Spleen (tissue), 7 donors: ENCODE measurements at regions not wholly inside any gene's neighbourhood (a gene's known extent, or its start where the extent isn't known, plus 50 kb on each side); places are given as distances from the start of the nearest gene placed in this dataset.

ENCODE experiments used
- POLR2AphosphoS5 ChIP-seq, 3 donors: sonication (generic); formaldehyde crosslinking; IDR thresholded peaks; one replicate each; pipeline ENCODE4 v1.5.1; 2017; ENCODE audit warnings: antibody characterized with exemption in 3 of 3
- TF ChIP-seq, protein P1 (sequence below), 11 experiments: fragments of 200-600 bp in 7 of 11; fragments of 450-650 bp in 4 of 11; sonication (generic) in 4 of 11; IDR thresholded peaks in 8 of 11; conservative IDR thresholded peaks in 3 of 11; 1 replicate in 7 of 11; 2 replicates in 4 of 11; pipeline versions ENCODE4 v1.4.0 to v1.8.0; 2016 to 2021; ENCODE audit warnings: antibody characterized with exemption in 11 of 11, inconsistent platforms in 4 of 11, mild to moderate bottlenecking in 1 of 11
- donor health status: DM: no; HTN: no; CAD: no; lungs with moderate emphysema.
- donor health status: DM: no; HTN: no; CAD: no.
- donor health status: DM: no; HTN: no; CAD: no.

DNA sequence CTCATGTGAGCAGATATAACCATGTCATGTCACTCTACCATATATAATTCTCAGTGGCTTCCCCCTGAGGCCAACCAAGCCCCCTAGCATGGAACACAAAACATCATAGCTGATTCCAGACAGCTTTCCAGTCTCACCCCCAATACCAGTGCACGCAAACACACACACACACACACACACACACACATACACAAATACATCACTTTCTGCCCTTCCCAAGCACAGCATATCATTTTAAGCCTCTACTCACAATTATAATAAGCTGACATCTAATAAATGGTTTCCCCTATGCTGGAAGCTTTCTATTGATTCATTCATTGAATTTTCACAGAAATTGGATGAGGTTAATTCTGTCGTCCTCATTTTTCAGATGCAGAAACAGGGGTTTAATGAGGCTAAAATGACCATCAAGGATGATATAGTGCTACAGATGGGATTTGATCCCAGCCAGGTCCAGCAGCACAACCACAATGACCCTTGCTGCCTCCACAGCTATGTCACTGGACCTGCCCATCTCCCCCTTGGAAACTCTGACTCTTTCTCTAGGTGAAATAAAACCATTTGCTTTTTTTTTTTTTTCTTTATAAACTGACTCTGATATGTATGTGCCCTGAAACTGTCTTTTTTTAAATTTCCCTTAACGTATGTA, 131.1 kb downstream of the TMEM114 start:
- TF ChIP-seq, protein P1, sequence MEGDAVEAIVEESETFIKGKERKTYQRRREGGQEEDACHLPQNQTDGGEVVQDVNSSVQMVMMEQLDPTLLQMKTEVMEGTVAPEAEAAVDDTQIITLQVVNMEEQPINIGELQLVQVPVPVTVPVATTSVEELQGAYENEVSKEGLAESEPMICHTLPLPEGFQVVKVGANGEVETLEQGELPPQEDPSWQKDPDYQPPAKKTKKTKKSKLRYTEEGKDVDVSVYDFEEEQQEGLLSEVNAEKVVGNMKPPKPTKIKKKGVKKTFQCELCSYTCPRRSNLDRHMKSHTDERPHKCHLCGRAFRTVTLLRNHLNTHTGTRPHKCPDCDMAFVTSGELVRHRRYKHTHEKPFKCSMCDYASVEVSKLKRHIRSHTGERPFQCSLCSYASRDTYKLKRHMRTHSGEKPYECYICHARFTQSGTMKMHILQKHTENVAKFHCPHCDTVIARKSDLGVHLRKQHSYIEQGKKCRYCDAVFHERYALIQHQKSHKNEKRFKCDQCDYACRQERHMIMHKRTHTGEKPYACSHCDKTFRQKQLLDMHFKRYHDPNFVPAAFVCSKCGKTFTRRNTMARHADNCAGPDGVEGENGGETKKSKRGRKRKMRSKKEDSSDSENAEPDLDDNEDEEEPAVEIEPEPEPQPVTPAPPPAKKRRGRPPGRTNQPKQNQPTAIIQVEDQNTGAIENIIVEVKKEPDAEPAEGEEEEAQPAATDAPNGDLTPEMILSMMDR (IDR thresholded peaks at IDR 0.05 in 8 of 11, conservative IDR thresholded peaks at IDR 0.05 in 3 of 11) = no peak
- no peak for TF ChIP-seq POLR2AphosphoS5 (IDR thresholded peaks at IDR 0.05)
